HG03159 (cell line): ENCODE measurements at regions not wholly inside any gene's neighbourhood (a gene's known extent, or its start where the extent isn't known, plus 50 kb on each side); places are given as distances from the start of the nearest gene placed in this dataset.
"Not testable (repeated sequence)": the region's sequence is repeated elsewhere in the genome, so short reads cannot be mapped to it uniquely, and the experiment has no call there.

Experiments used
- ATAC-seq: cut with Tn5 transposase; IDR thresholded peaks from one replicate; pipeline ENCODE4 v1.9.1; 2021; ENCODE audit warnings: mild to moderate bottlenecking, moderate library complexity; ENCODE audit not compliant: unreplicated experiment

DNA sequence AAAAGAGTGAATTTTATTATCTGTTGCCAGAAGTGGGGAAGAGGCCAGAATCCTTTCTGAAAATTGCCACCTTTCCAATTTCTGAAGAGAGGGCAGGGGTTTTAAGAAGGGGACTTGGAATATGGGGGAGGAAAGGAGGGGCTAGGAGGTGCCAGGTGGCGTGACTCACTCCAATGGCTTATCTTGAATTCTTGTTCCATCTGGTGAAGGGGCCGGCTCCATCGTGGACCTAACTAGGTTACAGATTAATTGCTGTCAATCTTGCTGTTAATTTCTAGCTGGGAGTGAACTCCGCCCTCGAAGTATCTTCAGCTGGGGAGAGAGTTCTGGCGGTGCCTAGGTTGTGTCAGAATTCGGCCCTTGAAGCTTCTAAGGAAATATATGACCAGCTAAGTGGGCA is 138.7 kb downstream of the YTHDC2 start:
- ATAC-seq = no peak

- no peak for ATAC-seq
These were observed 141.3 kb downstream of the YTHDC2 start for GRCh38 chr5:113654828-113655227.

GRCh38 chr5:113660206-113660605 is 146.7 kb downstream of the YTHDC2 start:
- no peak for ATAC-seq

GRCh38 chr5:113660706-113661250 is 147.3 kb downstream of the YTHDC2 start:
- ATAC-seq = no peak

GRCh38 chr5:113663879-113664541 is 150.5 kb downstream of the YTHDC2 start:
- peak; percentile 76 for ATAC-seq

GRCh38 chr5:113673041-113673440 is 159.5 kb downstream of the YTHDC2 start:
- no peak for ATAC-seq

DNA sequence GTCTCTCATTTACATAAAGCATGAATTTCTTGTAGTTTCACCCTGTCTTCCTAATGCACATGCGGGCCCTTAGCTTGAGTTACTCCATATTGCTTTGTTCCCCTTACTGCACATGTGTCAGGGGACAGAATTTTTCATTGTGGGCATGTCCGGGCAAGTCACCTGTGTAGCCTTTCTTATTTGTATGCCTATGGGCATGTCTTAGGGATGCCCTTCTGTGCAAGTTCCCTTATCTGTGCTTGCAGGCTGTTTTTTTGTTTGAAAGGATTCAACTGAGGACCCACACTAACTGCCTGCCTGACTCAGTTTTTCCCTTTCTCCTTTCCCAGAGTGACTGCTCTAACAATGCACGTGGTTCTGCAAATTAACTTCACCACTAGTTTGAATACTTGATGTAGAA is 161.7 kb downstream of the YTHDC2 start:
- no peak for ATAC-seq

- ATAC-seq = no peak
These were observed 164.7 kb downstream of the YTHDC2 start for GRCh38 chr5:113678202-113678601.

DNA sequence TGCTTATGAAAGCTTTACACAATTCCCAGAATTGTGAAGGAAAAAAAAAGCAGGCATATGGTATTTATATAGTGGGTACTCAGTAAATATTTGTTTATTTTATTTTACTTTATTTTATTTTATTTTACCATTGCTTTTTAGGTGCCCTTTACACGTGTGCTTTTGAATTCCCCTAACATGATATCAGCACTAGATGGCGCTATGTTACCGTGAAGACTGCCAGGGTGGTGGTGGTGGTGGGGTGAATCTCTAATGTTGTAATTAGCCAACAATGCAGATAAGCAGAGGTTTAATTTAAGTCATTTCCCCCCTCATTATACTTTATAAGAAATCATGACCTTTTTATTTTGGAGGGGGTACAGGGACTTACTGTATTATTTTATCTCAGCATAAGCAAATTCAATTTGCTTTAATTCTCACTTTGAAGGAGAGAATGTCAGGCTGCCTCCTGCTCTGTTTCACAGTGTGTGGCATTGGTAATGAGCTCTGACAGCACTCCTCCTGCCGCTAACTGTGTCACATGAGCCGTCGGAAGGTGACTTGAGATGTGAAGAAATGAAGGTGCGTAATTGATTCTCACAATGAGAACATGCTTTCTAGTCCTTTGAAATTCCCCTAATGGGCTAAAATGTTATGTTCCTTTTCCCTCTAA is 165.6 kb downstream of the YTHDC2 start:
- peak; percentile 70 for ATAC-seq

- ATAC-seq = no peak
These were observed 167.0 kb downstream of the YTHDC2 start for GRCh38 chr5:113680534-113680933.

GRCh38 chr5:113682497-113683136 is 169.1 kb downstream of the YTHDC2 start:
- no peak for ATAC-seq

GRCh38 chr5:113683211-113683610 is 169.7 kb downstream of the YTHDC2 start:
- ATAC-seq = no peak

DNA sequence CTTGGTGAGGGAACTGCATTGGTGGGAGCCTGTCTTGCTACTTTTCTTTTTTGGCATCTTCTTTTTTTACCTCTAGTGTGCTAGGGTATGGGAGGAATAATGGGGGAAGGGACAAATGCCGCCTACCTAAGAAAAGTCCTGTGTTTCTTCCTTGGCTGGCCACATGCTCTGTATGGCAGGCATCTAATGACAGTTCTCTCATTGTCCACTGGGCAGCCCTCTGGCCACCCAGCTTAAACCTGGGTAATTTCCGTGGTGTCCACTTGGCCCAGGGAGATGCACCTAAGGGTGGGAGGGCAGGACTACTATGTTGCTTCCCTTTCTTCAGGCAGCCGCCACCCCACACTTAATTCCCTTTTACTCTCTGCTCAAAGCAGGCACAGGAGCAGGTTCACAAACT is 173.1 kb downstream of the YTHDC2 start:
- ATAC-seq = no peak

GRCh38 chr5:113689647-113690046 is 176.2 kb downstream of the YTHDC2 start:
- ATAC-seq = no peak

- no peak for ATAC-seq
These were observed 179.0 kb downstream of the YTHDC2 start for GRCh38 chr5:113692466-113692865.

GRCh38 chr5:113692891-113693457 is 179.5 kb downstream of the YTHDC2 start:
- no peak for ATAC-seq

GRCh38 chr5:113693701-113694100 is 180.2 kb downstream of the YTHDC2 start:
- ATAC-seq = no peak

- no peak for ATAC-seq
These were observed 181.1 kb downstream of the YTHDC2 start for GRCh38 chr5:113694576-113694975.

- ATAC-seq = no peak
These were observed 189.8 kb downstream of the YTHDC2 start for GRCh38 chr5:113703266-113703665.

GRCh38 chr5:113705657-113706056 is 192.2 kb downstream of the YTHDC2 start:
- ATAC-seq = no peak

GRCh38 chr5:113713051-113713450 is 199.6 kb downstream of the YTHDC2 start:
- ATAC-seq = no peak

- ATAC-seq = not testable (repeated sequence)
These were observed 202.4 kb downstream of the YTHDC2 start for GRCh38 chr5:113715921-113716320.
